Naive thymus-derived CD4-positive, alpha-beta T cell (primary cell): ENCODE measurements at regions not wholly inside any gene's neighbourhood (a gene's known extent, or its start where the extent isn't known, plus 50 kb on each side); places are given as distances from the start of the nearest gene placed in this dataset.

Source experiments
- ATAC-seq: fragments of 150-1000 bp; cut with Tn5 transposase; 2 replicates; pipeline ENCODE4 v1.10.0; 2021; ENCODE audit warnings: mild to moderate bottlenecking, moderate library complexity
- CTCF ChIA-PET: fragments of 350-600 bp; sonication (Branson Sonifier 250); formaldehyde crosslinking; loops from one replicate; lab custom pipeline; 2021; ENCODE audit warnings: antibody characterized with exemption; lab: Charles Lee
- POLR2A ChIA-PET: fragments of 350-600 bp; sonication (Branson Sonifier 250); formaldehyde crosslinking; loops from one replicate; lab custom pipeline; 2021; ENCODE audit warnings: antibody characterized with exemption, inconsistent platforms; lab: Charles Lee
- DNase-seq, 9 donors: peaks; one replicate each; pipeline versions ENCODE4 v3.0.0 to v3.0.0-alpha.2; 2020 to 2022; ENCODE audit warnings: mixed read lengths in 1 of 9
- H3K27ac ChIP-seq: one replicate; pipeline ENCODE4 v1.7.0; 2013; ENCODE audit warnings: mild to moderate bottlenecking, low read depth, low read length, moderate library complexity
- H3K27me3 ChIP-seq, 2 donors: one replicate each; pipeline ENCODE4 v1.7.0; 2013; ENCODE audit warnings: low read length in 2 of 2, mild to moderate bottlenecking in 2 of 2, moderate library complexity in 2 of 2; ENCODE audit not compliant: control insufficient read depth in 2 of 2, insufficient read depth in 2 of 2
- H3K36me3 ChIP-seq, 3 experiments: 1 replicate in 2 of 3; 2 replicates in 1 of 3; pipeline ENCODE4 v1.7.0; 2013; ENCODE audit warnings: low read length in 3 of 3, mild to moderate bottlenecking in 3 of 3, moderate library complexity in 1 of 3; ENCODE audit not compliant: insufficient read depth in 3 of 3, control insufficient read depth in 2 of 3
- H3K4me1 ChIP-seq, 2 donors: one replicate each; pipeline ENCODE4 v1.7.0; 2013; ENCODE audit warnings: low read length in 2 of 2, mild to moderate bottlenecking in 2 of 2, moderate library complexity in 1 of 2; ENCODE audit not compliant: control insufficient read depth in 2 of 2, insufficient read depth in 2 of 2
- H3K4me3 ChIP-seq: 2 replicates; pipeline ENCODE4 v1.7.0; 2013; ENCODE audit warnings: mild to moderate bottlenecking, low read length
- H3K9me3 ChIP-seq, 3 experiments: 1 replicate in 2 of 3; 2 replicates in 1 of 3; pipeline ENCODE4 v1.7.0; 2013; ENCODE audit warnings: low read length in 3 of 3; ENCODE audit not compliant: control insufficient read depth in 2 of 3
- H3K27ac Mint-ChIP-seq, 9 donors: one replicate each; pipeline ENCODE4 v1.8.0; 2020 to 2022; ENCODE audit warnings: mixed read lengths in 9 of 9, mild to moderate bottlenecking in 8 of 9, moderate library complexity in 5 of 9, inconsistent platforms in 2 of 9
- H3K27me3 Mint-ChIP-seq, 5 donors: one replicate each; pipeline ENCODE4 v1.8.0; 2021 to 2022; ENCODE audit warnings: mixed read lengths in 5 of 5, mild to moderate bottlenecking in 1 of 5
- H3K36me3 Mint-ChIP-seq, 5 donors: one replicate each; pipeline ENCODE4 v1.8.0; 2020 to 2022; ENCODE audit warnings: mixed read lengths in 5 of 5, mild to moderate bottlenecking in 3 of 5, inconsistent platforms in 1 of 5
- H3K4me1 Mint-ChIP-seq, 7 donors: one replicate each; pipeline ENCODE4 v1.8.0; 2020 to 2022; ENCODE audit warnings: mixed read lengths in 7 of 7, mild to moderate bottlenecking in 3 of 7, inconsistent platforms in 1 of 7
- H3K4me3 Mint-ChIP-seq, 10 donors: one replicate each; pipeline ENCODE4 v1.8.0; 2020 to 2022; ENCODE audit warnings: mild to moderate bottlenecking in 10 of 10, mixed read lengths in 10 of 10, moderate library complexity in 6 of 10, inconsistent platforms in 2 of 10
- H3K9me3 Mint-ChIP-seq, 11 donors: one replicate each; pipeline ENCODE4 v1.8.0; 2020 to 2022; ENCODE audit warnings: mixed read lengths in 11 of 11, mild to moderate bottlenecking in 4 of 11, inconsistent platforms in 1 of 11, moderate library complexity in 1 of 11
- intact Hi-C, 2 donors: fragments of 100-400 bp; cut with micrococcal nuclease; formaldehyde crosslinking; loops; one replicate each; pipeline ENCODE4 v1.15.1; 2023

- no peaks in the 10 kb centered on the region for H3K9me3 ChIP-seq
- Mint-ChIP-seq H3K9me3 (peaks cover 0 to 15% (median 6%) of the 10 kb centered on the region in 11 donors), H3K4me1 (no peaks in the 10 kb centered on the region), H3K27ac (no peak overlapping the region), H3K4me3 (no peak overlapping the region), H3K27me3 (no peaks in the 10 kb centered on the region), H3K36me3 (no peaks in the 10 kb centered on the region)
- H3K27me3 ChIP-seq: no peaks in the 10 kb centered on the region
- H3K36me3 ChIP-seq: no peaks in the 10 kb centered on the region
- CTCF ChIA-PET: no interaction called here
- intact Hi-C loops: no loop called here
- POLR2A ChIA-PET: no interaction called here
- ATAC-seq (no peak), DNase-seq (no peak)
- no peaks in the 10 kb centered on the region for H3K4me1 ChIP-seq
- H3K4me3 ChIP-seq: no peak overlapping the region
- H3K27ac ChIP-seq: no peak overlapping the region
Measured at GRCh38 chr3:25212736-25213135, 215.3 kb upstream of the RARB start.

DNA sequence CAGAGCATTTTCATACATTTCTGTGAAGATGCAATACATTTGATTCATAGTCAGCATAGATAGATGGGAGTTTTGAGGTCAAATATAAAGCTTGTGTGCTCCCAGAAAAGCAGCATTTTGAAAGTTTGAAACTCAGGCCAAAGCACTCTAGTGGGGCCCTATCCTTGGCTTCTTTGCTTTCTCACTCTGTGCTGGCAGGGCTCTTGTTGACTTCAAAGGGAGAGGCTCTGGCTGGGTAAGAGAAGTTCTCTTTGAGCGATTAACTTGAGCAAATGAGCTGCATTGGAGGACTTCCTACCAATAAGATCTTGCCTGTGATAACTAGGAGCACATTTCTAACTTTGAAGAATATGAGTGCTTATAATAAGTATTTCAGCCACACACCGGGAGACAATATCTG, 214.0 kb upstream of the RARB start:
- Histone ChIP-seq H3K27me3 (no peaks in the 10 kb centered on the region), H3K27ac (no peak overlapping the region), H3K36me3 (no peaks in the 10 kb centered on the region), H3K9me3 (no peaks in the 10 kb centered on the region), H3K4me3 (no peak overlapping the region), H3K4me1 (no peaks in the 10 kb centered on the region)
- H3K4me1 Mint-ChIP-seq: no peaks in the 10 kb centered on the region
- H3K36me3 Mint-ChIP-seq: no peaks in the 10 kb centered on the region
- H3K9me3 Mint-ChIP-seq: peaks cover 0 to 12% (median 4%) of the 10 kb centered on the region in 11 donors
- no peak overlapping the region for H3K27ac Mint-ChIP-seq
- ChIA-PET POLR2A (no interaction called here), CTCF (no interaction called here)
- intact Hi-C loops: no loop called here
- ATAC-seq (no peak), DNase-seq (no peak)
- no peak overlapping the region for H3K4me3 Mint-ChIP-seq
- H3K27me3 Mint-ChIP-seq: no peaks in the 10 kb centered on the region

DNA sequence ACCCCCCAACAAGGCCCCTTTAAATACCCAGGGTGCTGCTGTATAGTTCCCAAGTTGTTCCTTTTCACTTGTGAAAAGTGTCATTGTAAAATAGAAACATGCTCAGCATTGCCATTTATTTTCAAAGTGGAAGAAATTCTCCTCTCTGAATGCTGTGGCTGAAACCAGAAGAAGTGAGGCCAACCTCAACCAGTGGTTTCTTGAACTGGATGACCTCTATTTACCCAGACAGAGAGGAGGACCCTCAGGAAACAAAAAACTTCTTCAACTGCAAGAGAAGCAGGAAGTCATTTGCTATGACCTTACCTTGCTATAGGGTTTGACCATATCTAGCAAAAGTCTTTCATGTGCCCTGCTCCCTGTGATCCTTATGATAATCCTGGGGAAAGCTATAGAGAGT, 209.7 kb upstream of the RARB start:
- peaks cover 0 to 7% (median 2%) of the 10 kb centered on the region in 11 donors for H3K9me3 Mint-ChIP-seq
- no peaks in the 10 kb centered on the region for H3K4me1 Mint-ChIP-seq
- Histone ChIP-seq H3K4me1 (no peaks in the 10 kb centered on the region), H3K4me3 (no peak overlapping the region), H3K27ac (no peak overlapping the region), H3K9me3 (no peaks in the 10 kb centered on the region), H3K27me3 (no peaks in the 10 kb centered on the region), H3K36me3 (no peaks in the 10 kb centered on the region)
- intact Hi-C loops: no loop called here
- CTCF ChIA-PET: no interaction called here
- ATAC-seq: no peak
- H3K4me3 Mint-ChIP-seq: no peak overlapping the region
- DNase-seq: no peak
- H3K36me3 Mint-ChIP-seq: no peaks in the 10 kb centered on the region
- no peaks in the 10 kb centered on the region for H3K27me3 Mint-ChIP-seq
- POLR2A ChIA-PET: no interaction called here
- no peak overlapping the region for H3K27ac Mint-ChIP-seq

DNA sequence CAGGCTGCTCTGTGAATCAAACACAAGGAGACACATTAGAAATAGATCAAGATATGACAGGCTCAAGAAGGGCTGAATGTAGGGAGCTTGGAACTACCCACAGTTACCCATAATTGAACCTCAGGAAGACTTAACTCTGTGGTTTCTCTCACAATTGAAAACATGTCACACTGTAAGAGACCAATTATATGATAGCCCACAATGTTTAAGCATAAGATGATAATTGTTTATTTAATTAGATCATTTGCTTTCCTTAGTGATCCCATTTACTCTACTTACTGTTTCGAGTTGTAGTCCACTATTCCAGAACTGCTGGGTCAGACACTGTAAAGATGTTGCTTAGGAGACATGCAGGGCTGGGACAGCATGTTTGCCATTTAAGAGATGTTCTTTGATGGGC, 201.3 kb upstream of the RARB start:
- intact Hi-C loops: no loop called here
- no peak for ATAC-seq

GRCh38 chr3:25229586-25229985, 198.5 kb upstream of the RARB start:
- no peak overlapping the region for H3K4me3 ChIP-seq
- H3K27me3 ChIP-seq: no peaks in the 10 kb centered on the region
- intact Hi-C loops: no loop called here
- Mint-ChIP-seq H3K9me3 (peaks cover 0 to 7% (median 0%) of the 10 kb centered on the region in 11 donors), H3K27me3 (no peaks in the 10 kb centered on the region), H3K27ac (no peak overlapping the region), H3K4me1 (no peaks in the 10 kb centered on the region), H3K4me3 (no peak overlapping the region), H3K36me3 (no peaks in the 10 kb centered on the region)
- H3K4me1 ChIP-seq: no peaks in the 10 kb centered on the region
- H3K36me3 ChIP-seq: no peaks in the 10 kb centered on the region
- DNase-seq: no peak
- CTCF ChIA-PET: no interaction called here
- POLR2A ChIA-PET: no interaction called here
- no peak overlapping the region for H3K27ac ChIP-seq
- ATAC-seq: no peak
- H3K9me3 ChIP-seq: no peaks in the 10 kb centered on the region

More for the DNA sequence above, 201.3 kb upstream of the RARB start:
- Histone ChIP-seq H3K9me3 (no peaks in the 10 kb centered on the region), H3K27me3 (no peaks in the 10 kb centered on the region), H3K4me3 (no peak overlapping the region), H3K36me3 (no peaks in the 10 kb centered on the region), H3K4me1 (no peaks in the 10 kb centered on the region), H3K27ac (no peak overlapping the region)
- Mint-ChIP-seq H3K27ac (no peak overlapping the region), H3K36me3 (no peaks in the 10 kb centered on the region), H3K9me3 (peaks cover 0 to 7% (median 0%) of the 10 kb centered on the region in 11 donors), H3K27me3 (no peaks in the 10 kb centered on the region), H3K4me1 (no peaks in the 10 kb centered on the region), H3K4me3 (no peak overlapping the region)
- CTCF ChIA-PET: no interaction called here
- POLR2A ChIA-PET: no interaction called here
- DNase-seq: no peak

DNA sequence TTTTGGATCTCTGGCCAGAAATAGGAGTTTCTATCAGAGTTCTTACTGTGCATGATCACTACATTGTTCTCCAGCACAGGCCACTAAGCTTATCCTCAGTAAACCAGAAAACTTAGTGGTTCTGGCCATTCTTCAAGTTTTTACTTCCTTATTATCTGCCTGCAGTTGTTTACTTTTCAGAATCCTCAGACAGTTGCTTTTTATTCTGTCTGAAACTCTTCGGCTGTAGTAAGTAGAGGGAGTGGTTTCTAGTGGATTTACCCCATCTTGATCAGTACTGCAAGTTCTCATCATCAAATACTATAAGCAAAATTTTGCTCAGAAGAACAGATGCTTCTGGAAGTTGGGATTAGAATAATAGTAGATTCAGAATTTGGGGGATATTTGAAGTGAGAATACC, 193.0 kb upstream of the RARB start:
- intact Hi-C loops: no loop called here
- CTCF ChIA-PET: no interaction called here
- H3K4me1 Mint-ChIP-seq: no peaks in the 10 kb centered on the region
- H3K9me3 ChIP-seq: no peaks in the 10 kb centered on the region
- no peak overlapping the region for H3K27ac ChIP-seq
- DNase-seq (no peak), ATAC-seq (no peak)
- no peaks in the 10 kb centered on the region for H3K4me1 ChIP-seq
- H3K27me3 Mint-ChIP-seq: no peaks in the 10 kb centered on the region
- H3K36me3 Mint-ChIP-seq: no peaks in the 10 kb centered on the region
- H3K27me3 ChIP-seq: no peaks in the 10 kb centered on the region
- no peak overlapping the region for H3K4me3 ChIP-seq
- POLR2A ChIA-PET: no interaction called here
- no peak overlapping the region for H3K27ac Mint-ChIP-seq
- H3K4me3 Mint-ChIP-seq: no peak overlapping the region
- no peaks in the 10 kb centered on the region for H3K36me3 ChIP-seq
- H3K9me3 Mint-ChIP-seq: peaks cover 0 to 7% (median 2%) of the 10 kb centered on the region in 11 donors

DNA sequence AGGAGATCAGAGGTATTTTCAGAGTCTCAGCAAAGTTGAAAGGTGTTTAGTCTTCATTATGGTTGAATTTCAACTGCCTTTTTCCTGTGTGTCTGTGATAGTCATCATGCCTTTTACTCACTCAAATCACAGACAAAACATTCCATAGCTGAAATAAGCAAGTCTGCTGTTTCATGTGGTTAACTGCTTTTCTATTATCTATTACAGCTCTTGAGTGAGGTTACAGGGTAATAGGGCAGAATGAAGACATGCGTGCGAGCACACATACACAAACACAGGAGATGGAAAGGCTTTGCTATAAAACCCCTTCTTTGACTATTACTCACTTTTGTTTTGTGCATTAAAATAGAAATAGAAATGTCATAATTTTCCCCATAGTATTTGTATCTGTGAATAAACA, 192.6 kb upstream of the RARB start:
- no peaks in the 10 kb centered on the region for H3K27me3 ChIP-seq
- Mint-ChIP-seq H3K4me1 (no peaks in the 10 kb centered on the region), H3K27me3 (no peaks in the 10 kb centered on the region), H3K9me3 (peaks cover 0 to 8% (median 2%) of the 10 kb centered on the region in 11 donors), H3K36me3 (no peaks in the 10 kb centered on the region), H3K27ac (no peak overlapping the region), H3K4me3 (no peak overlapping the region)
- intact Hi-C loops: no loop called here
- H3K36me3 ChIP-seq: no peaks in the 10 kb centered on the region
- DNase-seq (no peak), ATAC-seq (no peak)
- CTCF ChIA-PET: no interaction called here
- POLR2A ChIA-PET: no interaction called here
- H3K9me3 ChIP-seq: no peaks in the 10 kb centered on the region
- no peak overlapping the region for H3K4me3 ChIP-seq
- no peaks in the 10 kb centered on the region for H3K4me1 ChIP-seq
- H3K27ac ChIP-seq: no peak overlapping the region
